ENCODE measurements at regions not wholly inside any gene's neighbourhood (a gene's known extent, or its start where the extent isn't known, plus 50 kb on each side); places are given as distances from the start of the nearest gene placed in this dataset.

DNA sequence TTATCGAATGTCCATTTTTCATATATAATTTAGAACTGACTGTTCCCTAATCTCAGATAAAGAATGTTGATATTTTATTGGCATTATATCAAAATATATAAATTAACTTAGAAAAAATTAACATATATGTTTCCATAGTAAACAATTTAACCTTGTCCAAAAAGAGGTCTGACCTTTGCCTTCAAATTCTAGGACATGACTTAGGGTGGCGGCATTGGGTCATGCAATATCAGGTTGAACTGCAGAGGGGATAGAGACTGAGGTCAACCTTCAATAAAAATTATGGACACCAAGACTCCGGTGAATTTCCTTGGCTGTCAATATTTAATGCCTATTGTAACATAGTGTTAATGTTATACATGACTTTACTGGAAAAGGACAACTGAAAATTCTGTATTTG, 199.8 kb downstream of the RPL10L start:
- Mint-ChIP-seq H3K27ac (ENCODE audit: low read depth, unreplicated experiment) (no peak overlapping the region), H3K9me3 (ENCODE audit: unreplicated experiment) (no peaks in the 10 kb centered on the region), H3K27me3 (ENCODE audit: insufficient read depth, unreplicated experiment) (peaks cover 26% of the 10 kb centered on the region), H3K4me3 (ENCODE audit: unreplicated experiment) (no peak overlapping the region), H3K36me3 (ENCODE audit: insufficient read depth, unreplicated experiment) (no peaks in the 10 kb centered on the region), H3K4me1 (ENCODE audit: insufficient read depth, unreplicated experiment) (no peaks in the 10 kb centered on the region)
- no peak for DNase-seq (ENCODE audit: unreplicated experiment)
- BruUV-seq (replicated peaks) = no TSS peak
- intact Hi-C loops (cut with micrococcal nuclease) = no loop called here
- ChIA-PET POLR2A (interaction anchor here (0.7 kb wide), 1 partner anchor 87 kb away, joined by 3 read pairs; no protein-coding TSS in a partner anchor), CTCF (no interaction called here)
- no peak for TF ChIP-seq CTCF (IDR thresholded peaks at IDR 0.05; ENCODE audit: unreplicated experiment)

DNA sequence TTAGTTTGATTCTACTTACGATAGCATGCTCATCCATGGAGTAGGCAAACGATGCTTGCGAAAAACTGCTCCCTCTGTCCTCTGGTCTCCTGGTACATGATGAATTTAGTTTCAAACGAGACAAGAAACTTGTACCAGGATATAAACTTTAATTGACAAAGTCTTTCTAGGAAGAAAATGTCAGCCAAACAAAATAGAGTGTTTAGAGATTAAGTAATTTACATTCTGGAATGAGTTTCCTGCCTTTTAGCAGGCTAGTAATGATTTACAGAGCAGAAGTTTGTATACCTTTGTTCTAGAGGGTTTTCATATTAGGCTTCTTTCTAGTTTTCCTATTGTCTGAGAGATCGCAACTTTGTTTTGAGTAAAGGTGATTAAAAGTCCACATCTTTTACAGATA, 206.9 kb downstream of the RPL10L start:
- H3K4me3 Mint-ChIP-seq (ENCODE audit: unreplicated experiment) = no peak overlapping the region
- H3K27ac Mint-ChIP-seq (ENCODE audit: low read depth, unreplicated experiment) = no peak overlapping the region
- BruUV-seq (replicated peaks) = no TSS peak
- peaks cover 8% of the 10 kb centered on the region for H3K9me3 Mint-ChIP-seq (ENCODE audit: unreplicated experiment)
- ChIA-PET POLR2A (no interaction called here), CTCF (interaction anchor here (0.6 kb wide), 1 partner anchor 14 kb away, joined by 3 read pairs; no protein-coding TSS in a partner anchor)
- no peaks in the 10 kb centered on the region for H3K36me3 Mint-ChIP-seq (ENCODE audit: insufficient read depth, unreplicated experiment)
- no peak for TF ChIP-seq CTCF (IDR thresholded peaks at IDR 0.05; ENCODE audit: unreplicated experiment)
- DNase-seq (ENCODE audit: unreplicated experiment) = no peak
- H3K4me1 Mint-ChIP-seq (ENCODE audit: insufficient read depth, unreplicated experiment) = no peaks in the 10 kb centered on the region
- intact Hi-C loops (cut with micrococcal nuclease) = no loop called here
- peaks cover 33% of the 10 kb centered on the region for H3K27me3 Mint-ChIP-seq (ENCODE audit: insufficient read depth, unreplicated experiment)

DNA sequence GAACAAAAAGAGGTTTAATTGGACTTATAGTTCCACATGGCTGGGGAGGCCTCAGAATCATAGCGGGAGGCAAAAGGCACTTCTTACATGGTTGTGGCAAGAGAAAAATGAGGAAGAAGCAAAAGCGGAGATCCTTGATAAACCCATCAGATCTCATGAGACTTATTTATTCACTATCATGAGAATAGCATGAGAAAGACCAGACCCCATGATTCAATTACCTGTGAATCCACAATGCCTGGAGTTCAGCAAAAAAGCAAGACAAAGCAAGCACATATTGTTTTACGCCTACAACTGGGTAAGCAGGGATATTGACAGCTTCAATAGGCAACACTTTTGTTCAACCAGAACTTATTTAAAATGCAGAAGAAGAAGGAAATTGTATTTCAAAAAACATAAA, 218.2 kb downstream of the RPL10L start:
- CTCF ChIA-PET = no interaction called here
- no peak for TF ChIP-seq CTCF (IDR thresholded peaks at IDR 0.05; ENCODE audit: unreplicated experiment)

DNA sequence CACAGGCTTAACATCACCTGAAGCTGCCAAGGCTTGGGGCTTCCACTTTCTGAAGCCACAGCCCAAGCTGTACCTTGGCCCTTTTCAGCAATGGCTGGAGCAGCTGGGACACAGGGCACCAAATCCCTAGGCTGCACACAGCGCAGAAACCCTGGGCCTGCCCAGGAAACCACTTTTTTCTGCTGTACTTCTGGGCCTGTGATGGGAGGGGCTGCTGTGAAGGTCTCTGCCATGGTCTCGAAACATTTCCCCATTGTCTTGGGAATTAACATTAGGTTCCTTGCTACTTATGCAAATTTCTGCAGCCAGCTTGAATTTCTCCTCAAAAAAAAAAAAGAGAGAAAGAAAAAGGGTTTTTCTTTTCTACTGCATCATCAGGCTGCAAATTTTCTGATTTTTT, 219.1 kb downstream of the RPL10L start:
- no peak overlapping the region for H3K4me3 Mint-ChIP-seq (ENCODE audit: unreplicated experiment)
- H3K4me1 Mint-ChIP-seq (ENCODE audit: insufficient read depth, unreplicated experiment) = no peaks in the 10 kb centered on the region
- TF ChIP-seq CTCF (IDR thresholded peaks at IDR 0.05; ENCODE audit: unreplicated experiment) = no peak
- intact Hi-C loops (cut with micrococcal nuclease) = no loop called here
- CTCF ChIA-PET = interaction anchor here (0.5 to 0.6 kb wide), 2 partner anchors 15 to 1780 kb away, joined by 3 read pairs; no protein-coding TSS in a partner anchor
- DNase-seq (ENCODE audit: unreplicated experiment) = no peak
- H3K27ac Mint-ChIP-seq (ENCODE audit: low read depth, unreplicated experiment) = no peak overlapping the region
- BruUV-seq (replicated peaks) = no TSS peak
- peaks cover 31% of the 10 kb centered on the region for H3K27me3 Mint-ChIP-seq (ENCODE audit: insufficient read depth, unreplicated experiment)
- H3K36me3 Mint-ChIP-seq (ENCODE audit: insufficient read depth, unreplicated experiment) = no peaks in the 10 kb centered on the region
- H3K9me3 Mint-ChIP-seq (ENCODE audit: unreplicated experiment) = no peaks in the 10 kb centered on the region
- POLR2A ChIA-PET = no interaction called here

More for the DNA sequence above, 218.2 kb downstream of the RPL10L start:
- BruUV-seq (replicated peaks) = no TSS peak
- POLR2A ChIA-PET = no interaction called here
- no peak for DNase-seq (ENCODE audit: unreplicated experiment)
- intact Hi-C loops (cut with micrococcal nuclease) = no loop called here
- no peak overlapping the region for H3K4me3 Mint-ChIP-seq (ENCODE audit: unreplicated experiment)
- no peak overlapping the region for H3K27ac Mint-ChIP-seq (ENCODE audit: low read depth, unreplicated experiment)
- H3K4me1 Mint-ChIP-seq (ENCODE audit: insufficient read depth, unreplicated experiment) = no peaks in the 10 kb centered on the region
- H3K27me3 Mint-ChIP-seq (ENCODE audit: insufficient read depth, unreplicated experiment) = peaks cover 31% of the 10 kb centered on the region
- H3K36me3 Mint-ChIP-seq (ENCODE audit: insufficient read depth, unreplicated experiment) = no peaks in the 10 kb centered on the region
- H3K9me3 Mint-ChIP-seq (ENCODE audit: unreplicated experiment) = no peaks in the 10 kb centered on the region

Data from MCF 10A (cell line).